SH-SY5Y (cell line): ENCODE measurements at regions not wholly inside any gene's neighbourhood (a gene's known extent, or its start where the extent isn't known, plus 50 kb on each side); places are given as distances from the start of the nearest gene placed in this dataset.

ENCODE experiments used
- GATA2 ChIP-seq: IDR thresholded peaks from 2 replicates; pipeline ENCODE4 v1.6.1; 2011; ENCODE audit warnings: mild to moderate bottlenecking, low read depth, low read length
- GATA3 ChIP-seq: IDR thresholded peaks from 2 replicates; pipeline ENCODE4 v1.6.1; 2011; ENCODE audit warnings: low read depth, mild to moderate bottlenecking, low read length, moderate library complexity

DNA sequence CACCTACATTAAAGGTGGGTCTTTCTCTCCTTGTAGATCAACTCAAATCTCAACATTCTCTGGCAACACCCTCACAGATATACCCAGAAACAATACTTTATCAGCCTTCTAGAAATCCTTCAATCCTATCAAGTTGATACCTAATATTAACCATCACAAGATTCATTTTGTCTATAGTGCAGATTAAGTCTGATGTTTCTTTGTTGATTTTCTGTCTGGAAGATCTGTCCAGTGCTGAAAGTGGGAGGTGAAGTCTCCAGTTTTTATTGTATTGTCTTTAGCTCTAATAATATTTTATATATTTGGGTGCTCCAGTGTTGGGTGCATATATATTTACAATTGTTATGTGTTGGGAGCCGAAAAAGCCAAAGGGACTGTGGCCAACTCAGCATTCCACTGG lies 493.9 kb upstream of the ADGRB3 start:
- TF ChIP-seq GATA3 (no peak), GATA2 (no peak)
